SJSA1 (cell line): ENCODE measurements at regions not wholly inside any gene's neighbourhood (a gene's known extent, or its start where the extent isn't known, plus 50 kb on each side); places are given as distances from the start of the nearest gene placed in this dataset.

ENCODE experiments used
- DNase-seq, 2 experiments: peaks; one replicate each; pipeline ENCODE4 v3.0.0-alpha.2; 2015 to 2020; ENCODE audit warnings: low spot score in 2 of 2, low read depth in 1 of 2
- H3K27ac ChIP-seq: fragments of 250-450 bp; sonication (Bioruptor Pico); 2 replicates; pipeline ENCODE4 v1.5.1; 2020; ENCODE audit warnings: mild to moderate bottlenecking, moderate library complexity
- H3K27me3 ChIP-seq: fragments of 250-450 bp; sonication (Bioruptor Pico); replicated peaks from 2 replicates; pipeline ENCODE4 v1.5.1; 2020; ENCODE audit warnings: mild to moderate bottlenecking, moderate library complexity
- H3K36me3 ChIP-seq: fragments of 250-450 bp; sonication (Bioruptor Pico); 2 replicates; pipeline ENCODE4 v1.5.1; 2020; ENCODE audit warnings: mild to moderate bottlenecking
- H3K4me1 ChIP-seq: fragments of 250-450 bp; sonication (Bioruptor Pico); replicated peaks from 2 replicates; pipeline ENCODE4 v1.6.1; 2021; ENCODE audit warnings: mild to moderate bottlenecking
- H3K4me3 ChIP-seq: fragments of 250-450 bp; sonication (Bioruptor Pico); 2 replicates; pipeline ENCODE4 v1.5.1; 2020; ENCODE audit warnings: mild to moderate bottlenecking
- H3K9me3 ChIP-seq: fragments of 250-450 bp; sonication (Bioruptor Pico); replicated peaks from 2 replicates; pipeline ENCODE4 v1.5.1; 2020; ENCODE audit warnings: mild to moderate bottlenecking

GRCh38 chr15:62753518-62754221 lies 288.9 kb upstream of the TPM1 start:
- Histone ChIP-seq H3K9me3 (no peaks in the 10 kb centered on the region), H3K27ac (no peak overlapping the region), H3K4me3 (no peak overlapping the region), H3K36me3 (no peaks in the 10 kb centered on the region), H3K4me1 (peaks cover 18% of the 10 kb centered on the region), H3K27me3 (no peaks in the 10 kb centered on the region)
- DNase-seq, result no peak

- no peaks in the 10 kb centered on the region for H3K36me3 ChIP-seq
- DNase-seq, result no peak
- H3K27me3 ChIP-seq, result no peaks in the 10 kb centered on the region
- H3K9me3 ChIP-seq, result no peaks in the 10 kb centered on the region
- peaks cover 22% of the 10 kb centered on the region for H3K4me1 ChIP-seq
- H3K4me3 ChIP-seq, result no peak overlapping the region
- H3K27ac ChIP-seq, result no peak overlapping the region
These were observed 286.1 kb upstream of the TPM1 start for GRCh38 chr15:62756326-62756994.

GRCh38 chr15:62756995-62757360 lies 285.6 kb upstream of the TPM1 start:
- H3K27ac ChIP-seq, result no peak overlapping the region
- H3K4me3 ChIP-seq, result no peak overlapping the region

GRCh38 chr15:62757535-62757934 lies 285.0 kb upstream of the TPM1 start:
- Histone ChIP-seq H3K27ac (peak overlapping the region; percentile 17; the same call in 1 of the 2 replicates), H3K36me3 (peaks cover 8% of the 10 kb centered on the region), H3K4me1 (peaks cover 22% of the 10 kb centered on the region), H3K9me3 (no peaks in the 10 kb centered on the region), H3K4me3 (no peak overlapping the region), H3K27me3 (no peaks in the 10 kb centered on the region)
- no peak for DNase-seq

More at GRCh38 chr15:62756995-62757360, 285.6 kb upstream of the TPM1 start:
- H3K9me3 ChIP-seq, result no peaks in the 10 kb centered on the region
- no peaks in the 10 kb centered on the region for H3K27me3 ChIP-seq
- no peak for DNase-seq
- H3K4me1 ChIP-seq, result peaks cover 22% of the 10 kb centered on the region
- H3K36me3 ChIP-seq, result peaks cover 4% of the 10 kb centered on the region

GRCh38 chr15:62758126-62758951 lies 284.2 kb upstream of the TPM1 start:
- DNase-seq, result peak; percentile 66 to 70
- Histone ChIP-seq H3K4me3 (no peak overlapping the region), H3K36me3 (peaks cover 9% of the 10 kb centered on the region), H3K27ac (peak overlapping the region; percentile 17), H3K27me3 (no peaks in the 10 kb centered on the region), H3K9me3 (no peaks in the 10 kb centered on the region), H3K4me1 (peaks cover 19% of the 10 kb centered on the region)

- H3K4me1 ChIP-seq, result peaks cover 19% of the 10 kb centered on the region
- no peak for DNase-seq
- H3K9me3 ChIP-seq, result no peaks in the 10 kb centered on the region
- H3K4me3 ChIP-seq, result no peak overlapping the region
- no peak overlapping the region; the same call in 1 of the 2 replicates for H3K27ac ChIP-seq
- peaks cover 11% of the 10 kb centered on the region for H3K36me3 ChIP-seq
- no peaks in the 10 kb centered on the region for H3K27me3 ChIP-seq
These were observed 283.6 kb upstream of the TPM1 start for GRCh38 chr15:62758952-62759349.

GRCh38 chr15:62760538-62760937 lies 282.0 kb upstream of the TPM1 start:
- H3K9me3 ChIP-seq, result no peaks in the 10 kb centered on the region
- DNase-seq, result no peak
- peaks cover 11% of the 10 kb centered on the region for H3K36me3 ChIP-seq
- H3K27me3 ChIP-seq, result no peaks in the 10 kb centered on the region
- no peak overlapping the region for H3K4me3 ChIP-seq
- H3K4me1 ChIP-seq, result peaks cover 19% of the 10 kb centered on the region
- no peak overlapping the region for H3K27ac ChIP-seq

- Histone ChIP-seq H3K4me1 (peaks cover 22% of the 10 kb centered on the region), H3K9me3 (no peaks in the 10 kb centered on the region), H3K27ac (no peak overlapping the region), H3K36me3 (peaks cover 12% of the 10 kb centered on the region), H3K4me3 (no peak overlapping the region), H3K27me3 (no peaks in the 10 kb centered on the region)
- DNase-seq, result no peak
These were observed 276.6 kb upstream of the TPM1 start for GRCh38 chr15:62765916-62766315.

GRCh38 chr15:62766599-62766998 lies 275.9 kb upstream of the TPM1 start:
- DNase-seq, result no peak
- Histone ChIP-seq H3K9me3 (no peaks in the 10 kb centered on the region), H3K36me3 (peaks cover 18% of the 10 kb centered on the region), H3K27ac (no peak overlapping the region), H3K4me1 (peaks cover 28% of the 10 kb centered on the region), H3K27me3 (no peaks in the 10 kb centered on the region), H3K4me3 (no peak overlapping the region)

GRCh38 chr15:62769604-62770003 lies 272.9 kb upstream of the TPM1 start:
- H3K4me3 ChIP-seq, result no peak overlapping the region
- DNase-seq, result peak in 1 of 2 experiments; percentile 62
- H3K36me3 ChIP-seq, result peaks cover 13% of the 10 kb centered on the region; the same call in 1 of the 2 replicates
- no peaks in the 10 kb centered on the region for H3K9me3 ChIP-seq
- H3K4me1 ChIP-seq, result peaks cover 26% of the 10 kb centered on the region
- H3K27me3 ChIP-seq, result no peaks in the 10 kb centered on the region
- peak overlapping the region; percentile 55 for H3K27ac ChIP-seq

GRCh38 chr15:62770111-62770660 lies 272.4 kb upstream of the TPM1 start:
- no peak overlapping the region for H3K4me3 ChIP-seq

GRCh38 chr15:62770752-62771151 lies 271.8 kb upstream of the TPM1 start:
- H3K27me3 ChIP-seq, result no peaks in the 10 kb centered on the region
- no peaks in the 10 kb centered on the region for H3K9me3 ChIP-seq
- peaks cover 26% of the 10 kb centered on the region for H3K4me1 ChIP-seq
- peaks cover 13% of the 10 kb centered on the region; the same call in 1 of the 2 replicates for H3K36me3 ChIP-seq
- DNase-seq, result peak; percentile 75 to 85
- H3K27ac ChIP-seq, result peak overlapping the region; percentile 55
- no peak overlapping the region for H3K4me3 ChIP-seq

More at GRCh38 chr15:62770111-62770660, 272.4 kb upstream of the TPM1 start:
- no peaks in the 10 kb centered on the region for H3K27me3 ChIP-seq
- peak overlapping the region; percentile 55 for H3K27ac ChIP-seq
- peaks cover 13% of the 10 kb centered on the region; the same call in 1 of the 2 replicates for H3K36me3 ChIP-seq
- peak in 1 of 2 experiments; percentile 19 for DNase-seq
- no peaks in the 10 kb centered on the region for H3K9me3 ChIP-seq
- H3K4me1 ChIP-seq, result peaks cover 26% of the 10 kb centered on the region

GRCh38 chr15:62771234-62771633 lies 271.3 kb upstream of the TPM1 start:
- no peak overlapping the region for H3K4me3 ChIP-seq
- H3K9me3 ChIP-seq, result no peaks in the 10 kb centered on the region
- peaks cover 13% of the 10 kb centered on the region; the same call in 1 of the 2 replicates for H3K36me3 ChIP-seq
- no peaks in the 10 kb centered on the region for H3K27me3 ChIP-seq
- H3K4me1 ChIP-seq, result peaks cover 26% of the 10 kb centered on the region
- H3K27ac ChIP-seq, result no peak overlapping the region
- no peak for DNase-seq
